Kasumi-1 (cell line): ENCODE measurements at regions not wholly inside any gene's neighbourhood (a gene's known extent, or its start where the extent isn't known, plus 50 kb on each side); places are given as distances from the start of the nearest gene placed in this dataset.
A peak's percentile ranks its signal among the peaks of the same experiment; 100 is the strongest.

Experiments used
- DNase-seq, 2 experiments: peaks; one replicate each; lab custom pipeline; 2025; lab: John Stamatoyannopoulos, UW

- DNase-seq: no peak
Measured at GRCh38 chr3:116767726-116768125, 58.1 kb downstream of the TUSC7 start.

GRCh38 chr3:116770815-116771450 is 61.4 kb downstream of the TUSC7 start:
- peak; percentile 78 to 86 for DNase-seq

GRCh38 chr3:116776880-116777785 is 67.6 kb downstream of the TUSC7 start:
- no peak for DNase-seq

GRCh38 chr3:116785226-116785625 is 75.6 kb downstream of the TUSC7 start:
- DNase-seq: no peak

GRCh38 chr3:116802651-116803050 is 93.1 kb downstream of the TUSC7 start:
- no peak for DNase-seq

- no peak for DNase-seq
Measured at GRCh38 chr3:116806351-116806750, 96.8 kb downstream of the TUSC7 start.

GRCh38 chr3:116808725-116809124 is 99.1 kb downstream of the TUSC7 start:
- no peak for DNase-seq

GRCh38 chr3:116809208-116809607 is 99.6 kb downstream of the TUSC7 start:
- no peak for DNase-seq

- DNase-seq: no peak
Measured at GRCh38 chr3:116811754-116812153, 102.2 kb downstream of the TUSC7 start.

- no peak for DNase-seq
Measured at GRCh38 chr3:116812949-116813348, 103.4 kb downstream of the TUSC7 start.

GRCh38 chr3:116815321-116815720 is 105.7 kb downstream of the TUSC7 start:
- no peak for DNase-seq

GRCh38 chr3:116815831-116816588 is 106.4 kb downstream of the TUSC7 start:
- no peak for DNase-seq

- DNase-seq: no peak
Measured at GRCh38 chr3:116821371-116821770, 111.8 kb downstream of the TUSC7 start.

- no peak for DNase-seq
Measured at GRCh38 chr3:116824208-116824607, 114.6 kb downstream of the TUSC7 start.

GRCh38 chr3:116833202-116833601 is 123.6 kb downstream of the TUSC7 start:
- no peak for DNase-seq

- no peak for DNase-seq
Measured at GRCh38 chr3:116834816-116835215, 125.2 kb downstream of the TUSC7 start.

GRCh38 chr3:116835658-116836057 is 126.1 kb downstream of the TUSC7 start:
- DNase-seq: no peak

GRCh38 chr3:116836286-116836685 is 126.7 kb downstream of the TUSC7 start:
- no peak for DNase-seq

- no peak for DNase-seq
Measured at GRCh38 chr3:116837483-116837882, 127.9 kb downstream of the TUSC7 start.

- no peak for DNase-seq
Measured at GRCh38 chr3:116841003-116841735, 131.6 kb downstream of the TUSC7 start.

GRCh38 chr3:116842254-116842957 is 132.8 kb downstream of the TUSC7 start:
- no peak for DNase-seq
